Upper lobe of left lung (tissue), 6 donors: ENCODE measurements at regions not wholly inside any gene's neighbourhood (a gene's known extent, or its start where the extent isn't known, plus 50 kb on each side); places are given as distances from the start of the nearest gene placed in this dataset.

Source experiments
- ATAC-seq, 2 donors: fragments of 200-7000 bp; cut with Tn5 transposase; one replicate each; pipeline ENCODE4 v1.9.1; 2022; ENCODE audit warnings: mild to moderate bottlenecking in 2 of 2, moderate library complexity in 2 of 2; ENCODE audit not compliant: low FRiP score in 2 of 2
- DNase-seq, 2 donors: peaks; one replicate each; pipeline ENCODE4 v3.0.0-alpha.2; 2019 to 2020
- H3K27ac ChIP-seq, 4 donors: fragments of 200-600 bp; sonication (generic); one replicate each; pipeline ENCODE4 v1.5.1; 2016 to 2019
- H3K27me3 ChIP-seq, 4 donors: fragments of 200-600 bp; sonication (generic); one replicate each; pipeline ENCODE4 v1.5.1; 2017 to 2019
- H3K36me3 ChIP-seq, 4 donors: fragments of 200-600 bp; sonication (generic); one replicate each; pipeline ENCODE4 v1.5.1; 2016 to 2019
- H3K4me1 ChIP-seq, 4 donors: fragments of 200-600 bp; sonication (generic); one replicate each; pipeline ENCODE4 v1.5.1; 2018 to 2019
- H3K4me3 ChIP-seq, 4 donors: fragments of 200-600 bp; sonication (generic); one replicate each; pipeline ENCODE4 v1.5.1; 2017 to 2019; ENCODE audit warnings: mild to moderate bottlenecking in 2 of 4, moderate library complexity in 1 of 4
- H3K9me3 ChIP-seq, 4 donors: fragments of 200-600 bp; sonication (generic); one replicate each; pipeline ENCODE4 v1.5.1; 2018 to 2019
- CTCF ChIP-seq, 6 experiments: fragments of 450-650 bp in 4 of 6; fragments of 200-600 bp in 2 of 6; sonication (generic) in 2 of 6; IDR thresholded peaks; one replicate each; pipeline ENCODE4 v1.5.1; 2016 to 2019; ENCODE audit warnings: antibody characterized with exemption in 6 of 6
- EP300 ChIP-seq, 4 donors: sonication (generic); formaldehyde crosslinking; IDR thresholded peaks; one replicate each; pipeline ENCODE4 v1.5.1; 2017; ENCODE audit warnings: antibody characterized with exemption in 4 of 4, control low read depth in 2 of 4
- POLR2A ChIP-seq, 4 donors: fragments of 450-650 bp; IDR thresholded peaks; one replicate each; pipeline ENCODE4 v1.5.1; 2016 to 2017; ENCODE audit warnings: antibody characterized with exemption in 4 of 4, mild to moderate bottlenecking in 2 of 4
- POLR2AphosphoS5 ChIP-seq, 2 donors: sonication (generic); formaldehyde crosslinking; IDR thresholded peaks; one replicate each; pipeline ENCODE4 v1.5.1; 2017; ENCODE audit warnings: antibody characterized with exemption in 2 of 2
- WGBS, 2 donors: methylation state at CpG; one replicate each; pipeline ENCODE4 v1.1.5; 2017 to 2018; 5-methylcytosine and 5-hydroxymethylcytosine counted together
- donor health status: DM: no; HTN: no; CAD: no; lungs with moderate emphysema.
- donor health status: DM: no; HTN: yes; CAD: no; lungs with severe emphysema.

- ATAC-seq (no peak), DNase-seq (no peak)
- WGBS, 2 donors, result 85 to 90% methylated on average over 4 of the region's 4 CpGs
- TF ChIP-seq POLR2AphosphoS5 (IDR thresholded peaks at IDR 0.05), result no peak
- no peak for TF ChIP-seq POLR2A (IDR thresholded peaks at IDR 0.05)
- no peak for TF ChIP-seq CTCF (IDR thresholded peaks at IDR 0.05)
- no peak for TF ChIP-seq EP300 (IDR thresholded peaks at IDR 0.05)
- no peaks in the 10 kb centered on the region for H3K36me3 ChIP-seq
- H3K4me1 ChIP-seq, result no peaks in the 10 kb centered on the region
- no peak overlapping the region for H3K4me3 ChIP-seq
- no peak overlapping the region for H3K27ac ChIP-seq
- H3K27me3 ChIP-seq, result no peaks in the 10 kb centered on the region
- no peaks in the 10 kb centered on the region for H3K9me3 ChIP-seq
These were observed 382.9 kb downstream of the MAT2B start for GRCh38 chr5:163888366-163888765.

GRCh38 chr5:163889369-163889768 is 383.9 kb downstream of the MAT2B start:
- Histone ChIP-seq H3K36me3 (no peaks in the 10 kb centered on the region), H3K9me3 (no peaks in the 10 kb centered on the region), H3K4me1 (no peaks in the 10 kb centered on the region), H3K27me3 (no peaks in the 10 kb centered on the region), H3K4me3 (no peak overlapping the region), H3K27ac (no peak overlapping the region)
- TF ChIP-seq POLR2AphosphoS5 (IDR thresholded peaks at IDR 0.05), result no peak
- TF ChIP-seq CTCF (IDR thresholded peaks at IDR 0.05), result no peak
- no peak for TF ChIP-seq POLR2A (IDR thresholded peaks at IDR 0.05)
- TF ChIP-seq EP300 (IDR thresholded peaks at IDR 0.05), result no peak
- ATAC-seq (no peak), DNase-seq (no peak)

GRCh38 chr5:163890261-163890660 is 384.8 kb downstream of the MAT2B start:
- 74 to 88% methylated on average over 2 of the region's 2 CpGs for WGBS, 2 donors
- TF ChIP-seq POLR2A (IDR thresholded peaks at IDR 0.05), result no peak
- no peak for TF ChIP-seq EP300 (IDR thresholded peaks at IDR 0.05)
- TF ChIP-seq CTCF (IDR thresholded peaks at IDR 0.05), result no peak
- no peak for TF ChIP-seq POLR2AphosphoS5 (IDR thresholded peaks at IDR 0.05)
- Histone ChIP-seq H3K4me1 (no peaks in the 10 kb centered on the region), H3K9me3 (no peaks in the 10 kb centered on the region), H3K27me3 (no peaks in the 10 kb centered on the region), H3K27ac (no peak overlapping the region), H3K36me3 (no peaks in the 10 kb centered on the region), H3K4me3 (no peak overlapping the region)
- no peak for ATAC-seq
- no peak for DNase-seq

GRCh38 chr5:163893281-163893680 is 387.9 kb downstream of the MAT2B start:
- Histone ChIP-seq H3K4me3 (no peak overlapping the region), H3K27ac (no peak overlapping the region), H3K27me3 (no peaks in the 10 kb centered on the region), H3K4me1 (no peaks in the 10 kb centered on the region), H3K36me3 (no peaks in the 10 kb centered on the region), H3K9me3 (no peaks in the 10 kb centered on the region)
- TF ChIP-seq EP300 (IDR thresholded peaks at IDR 0.05) (no peak), POLR2A (IDR thresholded peaks at IDR 0.05) (no peak), CTCF (IDR thresholded peaks at IDR 0.05) (no peak), POLR2AphosphoS5 (IDR thresholded peaks at IDR 0.05) (no peak)
- WGBS, 2 donors, result 81 to 93% methylated on average over 2 of the region's 2 CpGs
- ATAC-seq, result no peak
- no peak for DNase-seq

GRCh38 chr5:163894645-163895044 is 389.2 kb downstream of the MAT2B start:
- no peaks in the 10 kb centered on the region for H3K9me3 ChIP-seq
- no peaks in the 10 kb centered on the region for H3K4me1 ChIP-seq
- H3K27me3 ChIP-seq, result no peaks in the 10 kb centered on the region
- TF ChIP-seq POLR2A (IDR thresholded peaks at IDR 0.05) (no peak), CTCF (IDR thresholded peaks at IDR 0.05) (no peak), POLR2AphosphoS5 (IDR thresholded peaks at IDR 0.05) (no peak), EP300 (IDR thresholded peaks at IDR 0.05) (no peak)
- no peak overlapping the region for H3K27ac ChIP-seq
- no peak overlapping the region for H3K4me3 ChIP-seq
- DNase-seq (no peak), ATAC-seq (no peak)
- H3K36me3 ChIP-seq, result no peaks in the 10 kb centered on the region
